Parathyroid adenoma (tissue), 2 donors: ENCODE measurements at regions not wholly inside any gene's neighbourhood (a gene's known extent, or its start where the extent isn't known, plus 50 kb on each side); places are given as distances from the start of the nearest gene placed in this dataset.

Source experiments
- H2AFZ ChIP-seq: fragments of 300-600 bp; sonication (generic); one replicate; pipeline ENCODE4 v1.7.0; 2017; ENCODE audit warnings: antibody characterized with exemption, mild to moderate bottlenecking
- H3K27ac ChIP-seq: fragments of 300-600 bp; sonication (generic); one replicate; pipeline ENCODE4 v1.7.0; 2017
- H3K27me3 ChIP-seq: fragments of 300-600 bp; sonication (generic); one replicate; pipeline ENCODE4 v1.7.0; 2017; ENCODE audit warnings: low read length; ENCODE audit not compliant: control insufficient read depth, insufficient read depth
- H3K36me3 ChIP-seq: fragments of 300-600 bp; sonication (generic); one replicate; pipeline ENCODE4 v1.7.0; 2017; ENCODE audit warnings: low read length; ENCODE audit not compliant: control insufficient read depth, insufficient read depth
- H3K4me1 ChIP-seq: fragments of 300-600 bp; sonication (generic); one replicate; pipeline ENCODE4 v1.7.0; 2017; ENCODE audit warnings: control low read depth
- H3K4me2 ChIP-seq: fragments of 300-600 bp; sonication (generic); one replicate; pipeline ENCODE4 v1.7.0; 2017; ENCODE audit warnings: low read length
- H3K4me3 ChIP-seq: fragments of 300-600 bp; sonication (generic); one replicate; pipeline ENCODE4 v1.7.0; 2017; ENCODE audit warnings: low read depth, low read length
- H3K79me2 ChIP-seq: fragments of 300-600 bp; sonication (generic); one replicate; pipeline ENCODE4 v1.7.0; 2017; ENCODE audit warnings: control low read depth
- H3K9ac ChIP-seq: fragments of 300-600 bp; sonication (generic); one replicate; pipeline ENCODE4 v1.7.0; 2017; ENCODE audit warnings: mild to moderate bottlenecking
- H3K9me3 ChIP-seq: fragments of 300-600 bp; sonication (generic); one replicate; pipeline ENCODE4 v1.7.0; 2017; ENCODE audit warnings: low read length; ENCODE audit not compliant: control insufficient read depth
- TF ChIP-seq, protein P1 (sequence below): fragments of 300-600 bp; sonication (generic); IDR thresholded peaks from one replicate; pipeline ENCODE4 v1.7.0; 2017; ENCODE audit warnings: antibody characterized with exemption, mild to moderate bottlenecking
- donor health status: primary hyperparathyroidism.

DNA sequence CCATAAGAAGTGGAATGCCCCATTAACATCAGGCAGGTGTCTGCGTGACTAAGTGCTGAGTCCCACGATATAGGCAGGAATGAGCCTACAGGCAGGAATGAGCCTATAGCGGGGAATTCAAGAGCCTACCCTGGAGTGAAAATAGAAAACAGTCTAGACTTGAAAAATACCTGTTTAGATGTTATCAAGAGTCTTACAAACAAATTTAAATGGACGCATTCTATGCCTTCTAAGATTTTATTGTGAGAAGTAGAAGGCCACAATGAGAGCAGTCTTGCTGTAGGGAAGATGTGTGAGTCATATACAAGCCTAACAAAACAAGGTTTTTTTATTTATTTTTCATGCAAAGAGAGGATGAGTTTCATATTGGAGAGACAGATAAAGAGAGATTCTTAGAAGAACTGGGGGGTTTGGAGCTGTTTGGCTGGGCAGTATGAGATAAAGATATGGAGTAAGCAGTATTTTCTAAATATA, 200.8 kb upstream of the ZC3H12C start:
- no peaks in the 10 kb centered on the region for H3K27me3 ChIP-seq
- no peak overlapping the region for H3K4me2 ChIP-seq
- H3K27ac ChIP-seq = no peak overlapping the region
- TF ChIP-seq, protein P1, sequence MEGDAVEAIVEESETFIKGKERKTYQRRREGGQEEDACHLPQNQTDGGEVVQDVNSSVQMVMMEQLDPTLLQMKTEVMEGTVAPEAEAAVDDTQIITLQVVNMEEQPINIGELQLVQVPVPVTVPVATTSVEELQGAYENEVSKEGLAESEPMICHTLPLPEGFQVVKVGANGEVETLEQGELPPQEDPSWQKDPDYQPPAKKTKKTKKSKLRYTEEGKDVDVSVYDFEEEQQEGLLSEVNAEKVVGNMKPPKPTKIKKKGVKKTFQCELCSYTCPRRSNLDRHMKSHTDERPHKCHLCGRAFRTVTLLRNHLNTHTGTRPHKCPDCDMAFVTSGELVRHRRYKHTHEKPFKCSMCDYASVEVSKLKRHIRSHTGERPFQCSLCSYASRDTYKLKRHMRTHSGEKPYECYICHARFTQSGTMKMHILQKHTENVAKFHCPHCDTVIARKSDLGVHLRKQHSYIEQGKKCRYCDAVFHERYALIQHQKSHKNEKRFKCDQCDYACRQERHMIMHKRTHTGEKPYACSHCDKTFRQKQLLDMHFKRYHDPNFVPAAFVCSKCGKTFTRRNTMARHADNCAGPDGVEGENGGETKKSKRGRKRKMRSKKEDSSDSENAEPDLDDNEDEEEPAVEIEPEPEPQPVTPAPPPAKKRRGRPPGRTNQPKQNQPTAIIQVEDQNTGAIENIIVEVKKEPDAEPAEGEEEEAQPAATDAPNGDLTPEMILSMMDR = no peak
- H2AFZ ChIP-seq = no peak overlapping the region
- no peaks in the 10 kb centered on the region for H3K4me1 ChIP-seq
- no peaks in the 10 kb centered on the region for H3K36me3 ChIP-seq
- no peaks in the 10 kb centered on the region for H3K79me2 ChIP-seq
- no peaks in the 10 kb centered on the region for H3K9me3 ChIP-seq
- no peak overlapping the region for H3K9ac ChIP-seq
- no peak overlapping the region for H3K4me3 ChIP-seq

DNA sequence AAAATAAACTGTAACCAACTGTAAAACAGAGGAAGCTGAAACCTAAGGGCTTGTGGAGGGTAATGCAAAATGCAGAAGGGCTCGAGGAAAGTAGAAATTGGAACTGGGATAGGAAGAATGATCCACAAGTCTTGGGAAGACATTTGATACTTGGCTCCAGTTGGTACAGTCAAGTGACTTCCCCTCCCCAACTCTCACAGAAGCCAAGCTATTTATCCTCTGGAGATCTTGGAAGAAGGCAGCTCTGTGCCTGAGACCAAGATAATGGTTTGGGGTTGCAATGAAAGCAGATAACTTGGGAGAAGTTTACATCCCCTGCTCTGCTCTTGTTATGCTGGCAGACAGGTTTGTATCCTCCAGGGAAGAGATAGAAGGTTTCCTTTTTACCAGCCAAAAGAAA, 198.9 kb upstream of the ZC3H12C start:
- TF ChIP-seq, protein P1 = no peak
- H3K27ac ChIP-seq = no peak overlapping the region
- no peaks in the 10 kb centered on the region for H3K27me3 ChIP-seq
- no peak overlapping the region for H3K4me3 ChIP-seq
- no peak overlapping the region for H3K9ac ChIP-seq
- H3K79me2 ChIP-seq = no peaks in the 10 kb centered on the region
- no peaks in the 10 kb centered on the region for H3K9me3 ChIP-seq
- no peak overlapping the region for H2AFZ ChIP-seq
- H3K4me1 ChIP-seq = no peaks in the 10 kb centered on the region
- H3K4me2 ChIP-seq = no peak overlapping the region
- no peaks in the 10 kb centered on the region for H3K36me3 ChIP-seq

DNA sequence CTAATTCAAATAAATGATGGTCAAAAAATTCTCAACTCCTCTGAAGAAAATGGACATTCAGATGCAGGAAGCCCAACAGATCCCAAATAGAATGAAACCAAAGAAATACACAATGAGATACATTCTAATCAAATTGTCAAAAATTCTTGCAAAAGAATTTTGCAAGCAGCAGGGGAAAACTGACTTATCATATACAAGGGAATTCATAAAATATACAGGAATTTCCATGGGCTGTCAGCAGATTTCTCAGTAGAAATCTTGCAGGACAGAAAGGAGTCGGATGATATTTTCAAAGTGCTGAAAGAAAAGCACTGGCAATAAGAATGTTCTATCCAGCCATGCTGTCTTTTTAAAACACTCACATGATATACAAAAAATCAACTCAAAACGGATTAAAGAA, 194.6 kb upstream of the ZC3H12C start:
- Histone ChIP-seq H3K4me1 (no peaks in the 10 kb centered on the region), H3K4me3 (no peak overlapping the region), H3K9ac (no peak overlapping the region), H2AFZ (no peak overlapping the region), H3K27ac (no peak overlapping the region), H3K79me2 (no peaks in the 10 kb centered on the region), H3K36me3 (no peaks in the 10 kb centered on the region), H3K4me2 (no peak overlapping the region), H3K9me3 (no peaks in the 10 kb centered on the region), H3K27me3 (no peaks in the 10 kb centered on the region)
- TF ChIP-seq, protein P1 = no peak

DNA sequence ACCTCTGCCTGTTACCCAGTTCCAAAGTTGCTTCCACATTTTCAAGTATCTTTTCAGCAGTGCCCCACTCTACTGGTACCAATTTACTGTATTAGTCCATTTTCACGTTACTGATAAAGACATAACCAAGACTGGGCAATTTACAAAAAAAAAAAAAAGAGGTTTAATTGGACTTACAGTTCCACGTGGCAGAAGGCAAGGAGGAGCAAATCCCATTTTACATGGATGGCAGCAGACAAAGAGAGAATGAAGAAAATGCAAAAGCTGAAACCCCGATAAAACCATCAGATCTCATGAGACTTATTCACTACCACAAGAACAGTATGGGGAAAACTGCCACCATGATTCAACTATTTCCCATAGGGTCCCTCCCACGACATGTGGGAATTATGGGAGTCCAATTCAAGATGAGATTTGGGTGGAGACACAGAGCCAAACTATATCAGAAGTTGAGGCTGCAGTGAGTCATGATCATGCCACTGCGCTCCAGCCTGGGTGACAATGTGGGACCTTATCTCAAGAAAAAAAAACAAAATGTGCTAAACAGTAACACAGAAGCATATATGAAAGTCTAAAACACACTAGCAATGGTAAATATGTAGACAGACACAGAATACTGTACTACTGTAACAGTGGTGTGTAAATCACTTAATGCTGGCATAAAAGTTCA, 190.3 kb upstream of the ZC3H12C start:
- H3K4me2 ChIP-seq = no peak overlapping the region
- no peak overlapping the region for H3K27ac ChIP-seq
- H3K27me3 ChIP-seq = no peaks in the 10 kb centered on the region
- no peaks in the 10 kb centered on the region for H3K9me3 ChIP-seq
- H3K9ac ChIP-seq = no peak overlapping the region
- no peaks in the 10 kb centered on the region for H3K36me3 ChIP-seq
- H3K79me2 ChIP-seq = no peaks in the 10 kb centered on the region
- no peak overlapping the region for H2AFZ ChIP-seq
- H3K4me3 ChIP-seq = no peak overlapping the region
- no peaks in the 10 kb centered on the region for H3K4me1 ChIP-seq
- TF ChIP-seq, protein P1 = no peak

DNA sequence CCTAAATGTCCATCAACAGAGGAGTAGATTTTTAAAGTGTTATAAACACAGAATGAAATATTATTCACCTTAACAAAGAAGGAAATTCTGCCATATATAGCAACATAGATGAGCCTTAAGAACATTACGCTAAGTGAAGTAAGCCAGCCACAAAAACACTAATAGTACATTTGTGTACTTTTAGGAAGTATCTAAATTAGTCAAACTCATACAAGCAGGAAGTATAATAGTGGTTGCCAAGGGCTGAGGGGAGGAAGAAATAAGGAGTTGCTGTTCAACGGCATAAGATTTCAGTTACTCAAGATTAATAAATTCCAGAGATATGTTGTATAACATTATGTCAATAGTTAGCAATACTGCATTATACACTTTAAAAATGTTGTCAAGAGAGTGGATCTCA, 181.7 kb upstream of the ZC3H12C start:
- no peaks in the 10 kb centered on the region for H3K9me3 ChIP-seq
- TF ChIP-seq, protein P1 = no peak
- H3K36me3 ChIP-seq = no peaks in the 10 kb centered on the region
- H3K9ac ChIP-seq = no peak overlapping the region
- no peaks in the 10 kb centered on the region for H3K4me1 ChIP-seq
- no peak overlapping the region for H2AFZ ChIP-seq
- no peak overlapping the region for H3K4me2 ChIP-seq
- no peak overlapping the region for H3K27ac ChIP-seq
- H3K4me3 ChIP-seq = no peak overlapping the region
- no peaks in the 10 kb centered on the region for H3K79me2 ChIP-seq
- no peaks in the 10 kb centered on the region for H3K27me3 ChIP-seq
